Coronary artery (tissue), 2 donors: ENCODE measurements at regions not wholly inside any gene's neighbourhood (a gene's known extent, or its start where the extent isn't known, plus 50 kb on each side); places are given as distances from the start of the nearest gene placed in this dataset.

Source experiments
- DNase-seq: peaks from one replicate; pipeline ENCODE4 v3.0.0-alpha.2; 2017; ENCODE audit warnings: low spot score
- H3K27ac ChIP-seq, 2 donors: fragments of 200-600 bp; sonication (generic); one replicate each; pipeline ENCODE4 v1.5.1; 2016 to 2019
- H3K4me3 ChIP-seq: fragments of 200-600 bp; sonication (generic); 2 replicates; pipeline ENCODE4 v1.5.1; 2016; ENCODE audit warnings: mild to moderate bottlenecking, moderate library complexity
- TF ChIP-seq, protein P1 (sequence below): fragments of 200-600 bp; sonication (generic); IDR thresholded peaks from one replicate; pipeline ENCODE4 v1.5.1; 2019; ENCODE audit warnings: antibody characterized with exemption

DNA sequence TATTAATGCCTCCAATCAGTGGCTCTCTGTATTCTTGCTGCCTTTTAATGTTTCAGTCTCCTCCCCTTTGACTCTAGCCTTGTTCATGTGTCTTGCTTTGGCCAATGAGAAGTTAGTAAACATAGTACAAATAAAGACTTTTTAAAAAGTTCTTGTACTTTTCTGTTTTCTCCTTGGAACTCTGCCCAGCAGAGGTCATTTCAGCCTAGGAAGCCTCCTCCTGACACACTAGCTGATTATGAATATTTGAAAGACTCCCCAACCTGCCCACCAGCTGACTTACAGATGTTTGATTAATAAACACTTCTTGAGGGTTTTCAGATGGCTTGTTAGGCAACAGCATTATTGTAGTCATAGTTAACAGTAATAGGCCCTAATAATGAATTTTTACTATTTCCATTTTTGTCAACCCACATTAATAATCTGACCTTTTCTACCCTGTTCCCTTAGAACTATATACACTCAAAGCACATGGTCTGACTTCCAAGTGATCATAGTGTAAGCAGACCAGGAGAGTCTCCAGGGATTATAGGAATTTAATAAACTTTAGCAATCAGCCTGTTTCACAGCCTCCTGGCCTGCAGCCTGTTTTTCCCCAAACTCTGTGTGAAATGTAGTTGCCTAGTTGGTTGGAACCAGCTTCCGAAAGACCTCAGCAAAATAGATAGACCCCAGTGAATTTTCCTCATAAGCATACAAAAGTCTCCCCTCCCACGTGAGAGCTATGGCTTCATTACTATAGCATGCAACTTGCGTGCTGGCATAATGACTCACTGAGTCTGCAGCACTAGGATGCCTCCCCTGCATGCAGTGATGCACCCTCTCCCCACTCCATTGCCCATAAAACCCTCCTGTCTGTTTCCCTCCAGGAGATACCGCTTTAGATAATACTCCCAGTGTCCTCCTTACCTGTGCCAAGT lies 670.7 kb upstream of the ZNF804A start:
- TF ChIP-seq, protein P1, sequence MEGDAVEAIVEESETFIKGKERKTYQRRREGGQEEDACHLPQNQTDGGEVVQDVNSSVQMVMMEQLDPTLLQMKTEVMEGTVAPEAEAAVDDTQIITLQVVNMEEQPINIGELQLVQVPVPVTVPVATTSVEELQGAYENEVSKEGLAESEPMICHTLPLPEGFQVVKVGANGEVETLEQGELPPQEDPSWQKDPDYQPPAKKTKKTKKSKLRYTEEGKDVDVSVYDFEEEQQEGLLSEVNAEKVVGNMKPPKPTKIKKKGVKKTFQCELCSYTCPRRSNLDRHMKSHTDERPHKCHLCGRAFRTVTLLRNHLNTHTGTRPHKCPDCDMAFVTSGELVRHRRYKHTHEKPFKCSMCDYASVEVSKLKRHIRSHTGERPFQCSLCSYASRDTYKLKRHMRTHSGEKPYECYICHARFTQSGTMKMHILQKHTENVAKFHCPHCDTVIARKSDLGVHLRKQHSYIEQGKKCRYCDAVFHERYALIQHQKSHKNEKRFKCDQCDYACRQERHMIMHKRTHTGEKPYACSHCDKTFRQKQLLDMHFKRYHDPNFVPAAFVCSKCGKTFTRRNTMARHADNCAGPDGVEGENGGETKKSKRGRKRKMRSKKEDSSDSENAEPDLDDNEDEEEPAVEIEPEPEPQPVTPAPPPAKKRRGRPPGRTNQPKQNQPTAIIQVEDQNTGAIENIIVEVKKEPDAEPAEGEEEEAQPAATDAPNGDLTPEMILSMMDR: no peak
- no peak for DNase-seq
- Histone ChIP-seq H3K27ac (no peak overlapping the region), H3K4me3 (no peak overlapping the region)

DNA sequence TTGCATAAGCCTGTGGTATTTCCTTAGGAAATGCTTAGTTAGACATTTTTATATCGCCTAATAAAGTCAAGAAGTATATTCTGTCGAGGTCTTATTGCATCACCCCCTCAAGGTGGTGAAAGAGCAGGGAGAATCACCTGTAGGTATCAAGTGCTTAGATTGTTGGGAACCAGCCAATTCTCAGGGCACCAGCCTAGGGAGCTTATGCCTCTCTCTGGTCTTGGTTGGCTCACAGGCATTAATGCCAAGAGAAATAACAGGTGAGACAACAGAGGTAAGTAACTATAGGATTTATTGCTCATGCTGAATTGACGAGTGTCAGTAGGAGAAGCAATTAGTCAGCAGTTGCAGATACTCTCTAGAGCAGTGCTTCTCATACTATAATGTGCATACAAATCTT lies 663.3 kb upstream of the ZNF804A start:
- Histone ChIP-seq H3K27ac (no peak overlapping the region), H3K4me3 (no peak overlapping the region)
- TF ChIP-seq, protein P1: no peak
- DNase-seq: no peak

DNA sequence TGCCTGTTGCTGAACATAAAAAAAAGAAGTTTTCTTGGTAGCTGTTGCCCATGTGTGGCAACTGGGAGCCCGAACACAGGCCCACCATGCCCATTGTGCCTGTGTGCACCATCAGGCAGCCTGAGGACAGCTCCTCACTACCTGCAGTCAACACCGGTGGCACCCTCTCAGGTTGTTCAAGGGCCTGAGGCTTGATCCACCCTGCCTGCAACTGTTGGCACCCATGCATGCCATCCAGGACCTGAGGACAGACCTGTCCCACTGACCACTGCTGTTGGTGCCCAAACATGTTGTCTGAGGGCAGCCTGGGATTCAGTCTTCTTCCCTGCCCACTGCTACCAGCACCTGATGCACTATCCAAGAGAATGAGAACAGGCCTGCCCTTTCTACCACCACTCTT lies 661.1 kb upstream of the ZNF804A start:
- TF ChIP-seq, protein P1: no peak
- Histone ChIP-seq H3K27ac (no peak overlapping the region), H3K4me3 (no peak overlapping the region)
- DNase-seq: no peak

DNA sequence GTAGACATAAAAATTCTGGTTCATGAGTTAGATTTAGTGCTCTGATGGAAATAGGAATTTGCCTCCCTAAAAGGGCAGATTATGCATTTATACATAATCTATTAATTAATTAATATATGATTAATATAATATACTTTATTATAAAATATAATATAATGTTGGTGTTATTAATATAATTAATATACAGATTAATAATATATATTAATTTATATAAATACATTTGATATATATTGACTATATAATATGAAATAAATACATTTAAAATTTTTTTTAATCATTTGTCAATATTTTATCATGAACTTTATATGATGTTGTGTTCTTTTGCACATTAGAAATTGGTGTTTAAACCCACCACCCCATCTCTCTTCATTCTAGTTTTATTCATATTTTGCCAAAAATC lies 652.1 kb upstream of the ZNF804A start:
- no peak overlapping the region for H3K4me3 ChIP-seq
- DNase-seq: no peak
- TF ChIP-seq, protein P1: no peak
- H3K27ac ChIP-seq: no peak overlapping the region

DNA sequence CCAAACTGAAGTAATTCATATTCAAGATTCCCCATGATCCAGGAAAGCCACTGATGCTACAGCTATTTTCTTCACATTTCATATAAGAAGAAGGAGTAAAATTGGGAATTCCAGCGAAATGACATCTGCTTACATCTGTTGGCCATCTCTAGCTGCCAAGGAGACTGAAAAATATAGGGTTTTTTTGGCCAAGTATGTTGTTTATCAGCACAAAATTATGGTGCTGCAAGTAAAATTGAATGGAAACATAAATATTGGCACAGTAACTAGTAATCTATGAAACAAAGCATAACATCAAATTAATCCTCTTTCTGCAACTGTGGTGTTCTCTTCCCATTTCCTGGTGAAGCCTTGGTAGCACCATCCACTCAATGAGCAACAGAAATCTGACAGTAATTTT lies 649.5 kb upstream of the ZNF804A start:
- DNase-seq: no peak
- H3K4me3 ChIP-seq: no peak overlapping the region
- H3K27ac ChIP-seq: no peak overlapping the region
- TF ChIP-seq, protein P1: no peak

DNA sequence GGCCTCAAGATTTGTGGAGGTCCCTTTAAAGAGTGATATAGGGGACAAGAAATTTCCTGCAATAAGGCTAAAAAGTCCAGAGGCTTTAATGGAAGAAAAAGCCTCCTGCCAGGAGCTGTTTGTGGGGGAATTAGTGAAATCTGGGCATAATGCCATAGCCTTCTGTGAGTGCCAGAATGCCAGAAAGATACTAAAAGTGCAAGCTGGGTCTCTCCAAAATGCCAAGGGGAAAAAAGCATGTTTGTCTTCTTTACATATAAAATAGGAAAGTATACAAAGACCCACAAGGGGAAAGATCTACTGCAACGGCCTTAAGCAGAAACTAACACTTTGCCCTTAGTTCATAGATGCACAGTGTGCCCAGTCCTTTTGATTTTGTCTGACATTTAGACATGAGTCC lies 647.7 kb upstream of the ZNF804A start:
- Histone ChIP-seq H3K27ac (no peak overlapping the region), H3K4me3 (no peak overlapping the region)
- DNase-seq: no peak
- TF ChIP-seq, protein P1: no peak

DNA sequence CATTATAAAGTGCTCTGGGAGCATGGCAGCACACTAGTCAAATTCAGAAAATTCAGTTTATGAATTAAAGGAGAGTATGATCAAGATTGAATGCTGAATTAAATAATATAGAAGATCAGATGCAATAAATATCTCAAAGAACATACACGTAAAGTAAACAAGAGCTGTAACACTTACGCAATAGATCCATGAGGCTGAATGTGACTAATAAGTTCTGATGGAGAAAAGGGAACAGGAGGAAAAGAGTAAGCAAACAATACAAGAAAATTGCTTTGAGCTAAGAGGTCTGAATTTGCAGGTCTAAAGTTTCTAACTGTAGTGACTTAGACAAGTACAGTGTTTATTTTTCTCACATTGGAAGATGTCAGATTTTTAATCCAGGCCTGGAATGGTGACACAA lies 646.7 kb upstream of the ZNF804A start:
- TF ChIP-seq, protein P1: no peak
- no peak for DNase-seq
- no peak overlapping the region for H3K27ac ChIP-seq
- no peak overlapping the region for H3K4me3 ChIP-seq
